ENCODE measurements at regions not wholly inside any gene's neighbourhood (a gene's known extent, or its start where the extent isn't known, plus 50 kb on each side); places are given as distances from the start of the nearest gene placed in this dataset.

DNA sequence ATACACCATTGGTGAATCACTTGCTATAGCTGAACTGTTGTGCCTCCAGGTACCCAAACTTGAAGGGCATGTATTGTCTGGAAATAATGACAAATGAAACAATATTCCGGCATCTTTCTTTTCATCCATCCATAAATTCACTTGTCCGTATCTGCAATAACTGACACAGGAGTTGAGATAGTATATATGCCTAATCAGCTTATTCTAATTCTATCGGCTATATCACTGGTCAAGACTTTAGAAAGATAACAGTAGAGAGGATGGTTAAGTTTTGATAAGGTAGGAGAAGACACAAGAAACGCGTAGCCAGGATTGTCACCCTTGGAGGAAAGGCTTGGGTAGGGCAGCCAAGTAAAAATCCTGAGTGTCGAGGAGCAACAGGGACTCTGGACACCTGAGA, 1634.6 kb upstream of the CELF4 start:
- intact Hi-C loops (cut with micrococcal nuclease): no loop called here
- Mint-ChIP-seq H3K4me3 (no peak overlapping the region), H3K27me3 (no peaks in the 10 kb centered on the region), H3K27ac (no peak overlapping the region), H3K36me3 (ENCODE audit: low read depth) (no peaks in the 10 kb centered on the region), H3K9me3 (peaks cover 8% of the 10 kb centered on the region), H3K4me1 (ENCODE audit: low read depth) (no peaks in the 10 kb centered on the region)

DNA sequence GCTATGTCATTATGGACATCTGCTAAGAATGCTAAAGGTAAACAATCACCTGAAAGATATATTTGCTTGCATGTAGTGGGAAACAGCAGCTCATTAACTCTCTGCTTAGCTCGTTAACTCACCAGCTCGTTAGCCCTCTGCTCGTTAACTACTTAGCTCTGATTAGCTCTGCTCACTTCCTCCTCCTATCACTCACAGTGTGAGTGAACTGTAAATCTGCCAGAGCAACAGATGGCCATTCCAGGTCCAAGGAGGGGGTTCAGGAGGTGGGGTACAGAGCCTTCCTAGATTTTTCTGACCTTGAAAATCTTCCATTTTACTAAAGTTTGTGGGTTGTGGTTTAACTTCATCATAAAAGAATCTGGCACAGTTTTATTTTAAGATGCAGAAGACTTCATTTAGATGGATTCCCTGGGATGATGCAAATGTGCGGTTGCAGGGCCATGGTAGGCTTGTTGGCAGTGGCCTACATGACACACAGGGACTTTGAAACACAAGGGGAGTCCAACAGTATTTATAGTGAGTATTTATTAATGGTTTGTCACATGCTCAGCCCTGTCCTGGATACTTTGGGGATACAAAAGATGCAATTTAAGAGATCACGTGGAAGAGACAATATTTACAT, 1633.7 kb upstream of the CELF4 start:
- no peaks in the 10 kb centered on the region for H3K4me1 Mint-ChIP-seq (ENCODE audit: low read depth)
- H3K36me3 Mint-ChIP-seq (ENCODE audit: low read depth): no peaks in the 10 kb centered on the region
- no peak overlapping the region for H3K27ac Mint-ChIP-seq
- H3K9me3 Mint-ChIP-seq: peaks cover 8% of the 10 kb centered on the region
- intact Hi-C loops (cut with micrococcal nuclease): no loop called here
- H3K27me3 Mint-ChIP-seq: no peaks in the 10 kb centered on the region
- no peak overlapping the region for H3K4me3 Mint-ChIP-seq

DNA sequence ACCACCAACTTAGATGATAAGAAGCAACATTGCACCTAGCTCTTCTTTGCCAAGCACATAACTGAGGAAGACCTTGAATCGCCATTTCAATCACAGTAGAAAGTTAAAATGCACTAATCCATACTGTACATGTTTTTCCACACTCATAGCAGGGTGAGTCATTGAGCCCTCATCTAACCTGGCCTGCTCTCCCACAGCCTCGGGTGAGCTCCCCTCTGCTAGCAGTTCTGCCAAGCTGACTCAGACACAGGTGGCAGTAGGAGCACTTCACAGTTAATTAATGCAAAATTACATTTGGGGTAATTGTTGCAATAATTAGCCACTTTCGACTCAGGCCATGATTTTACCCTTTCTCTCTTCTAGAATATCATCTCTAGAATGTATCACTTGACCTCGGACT, 1632.8 kb upstream of the CELF4 start:
- H3K27ac Mint-ChIP-seq: no peak overlapping the region
- intact Hi-C loops (cut with micrococcal nuclease): no loop called here
- H3K36me3 Mint-ChIP-seq (ENCODE audit: low read depth): no peaks in the 10 kb centered on the region
- peaks cover 8% of the 10 kb centered on the region for H3K9me3 Mint-ChIP-seq
- no peak overlapping the region for H3K4me3 Mint-ChIP-seq
- no peaks in the 10 kb centered on the region for H3K4me1 Mint-ChIP-seq (ENCODE audit: low read depth)
- no peaks in the 10 kb centered on the region for H3K27me3 Mint-ChIP-seq

DNA sequence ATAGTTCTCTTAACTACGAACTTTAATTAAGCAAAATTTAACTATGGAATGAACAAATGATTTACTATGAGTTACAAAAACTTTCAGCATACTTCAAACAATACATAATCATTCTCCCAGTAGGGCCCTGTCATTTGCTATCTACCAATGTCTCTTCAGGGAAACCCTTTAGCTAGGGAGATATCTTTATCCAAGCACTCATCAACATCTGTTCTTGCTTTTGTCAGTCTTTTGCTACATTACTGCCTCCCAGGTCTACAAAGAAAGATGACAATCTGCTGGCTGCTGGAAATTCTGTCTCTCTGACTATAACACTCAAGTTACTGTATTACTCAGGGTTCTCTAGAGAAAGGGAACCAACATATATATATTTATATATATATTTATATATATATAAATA, 1626.3 kb upstream of the CELF4 start:
- Mint-ChIP-seq H3K27ac (no peak overlapping the region), H3K9me3 (no peaks in the 10 kb centered on the region), H3K4me3 (no peak overlapping the region), H3K4me1 (ENCODE audit: low read depth) (no peaks in the 10 kb centered on the region), H3K36me3 (ENCODE audit: low read depth) (no peaks in the 10 kb centered on the region), H3K27me3 (no peaks in the 10 kb centered on the region)
- intact Hi-C loops (cut with micrococcal nuclease): no loop called here

DNA sequence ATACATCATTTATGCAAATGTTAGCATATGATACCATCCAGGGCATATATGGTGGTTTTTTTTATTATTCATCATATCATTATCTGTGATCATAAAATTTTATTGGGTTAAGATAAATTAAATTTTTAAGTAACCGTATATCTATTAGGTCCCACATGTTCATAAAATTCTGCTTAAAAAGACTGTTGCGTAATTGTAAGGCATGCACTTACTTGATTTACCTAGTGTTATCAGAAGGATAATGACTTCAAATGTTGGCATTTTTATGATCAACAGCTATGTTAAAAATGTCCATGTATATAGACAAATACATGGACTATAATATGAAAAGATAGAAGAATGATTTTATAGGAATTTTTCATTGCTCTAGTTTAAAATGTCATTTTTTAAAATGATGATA, 1625.5 kb upstream of the CELF4 start:
- Mint-ChIP-seq H3K27ac (no peak overlapping the region), H3K4me1 (ENCODE audit: low read depth) (no peaks in the 10 kb centered on the region), H3K27me3 (no peaks in the 10 kb centered on the region), H3K36me3 (ENCODE audit: low read depth) (no peaks in the 10 kb centered on the region), H3K4me3 (no peak overlapping the region), H3K9me3 (no peaks in the 10 kb centered on the region)
- intact Hi-C loops (cut with micrococcal nuclease): no loop called here

DNA sequence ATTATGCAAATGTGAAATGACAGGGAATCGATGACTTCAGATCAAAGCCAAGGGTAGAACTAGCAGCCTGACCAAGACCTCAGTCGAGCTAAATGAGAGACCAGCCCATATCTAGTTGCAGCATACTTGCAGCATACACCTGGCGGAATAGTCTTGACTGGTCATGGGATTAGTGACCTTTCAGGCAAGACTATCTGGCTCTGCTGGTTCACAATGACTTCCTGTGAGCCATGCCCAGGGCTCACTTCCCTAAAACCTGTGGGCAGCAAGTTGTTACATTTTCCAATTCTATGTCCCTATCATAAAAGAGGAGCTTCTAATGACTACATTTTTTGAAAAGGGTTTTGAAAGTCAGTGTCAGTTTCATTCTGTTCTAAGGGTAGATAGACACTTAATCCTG, 1624.9 kb upstream of the CELF4 start:
- no peaks in the 10 kb centered on the region for H3K9me3 Mint-ChIP-seq
- no peaks in the 10 kb centered on the region for H3K27me3 Mint-ChIP-seq
- H3K36me3 Mint-ChIP-seq (ENCODE audit: low read depth): no peaks in the 10 kb centered on the region
- H3K27ac Mint-ChIP-seq: no peak overlapping the region
- intact Hi-C loops (cut with micrococcal nuclease): no loop called here
- no peak overlapping the region for H3K4me3 Mint-ChIP-seq
- H3K4me1 Mint-ChIP-seq (ENCODE audit: low read depth): no peaks in the 10 kb centered on the region

DNA sequence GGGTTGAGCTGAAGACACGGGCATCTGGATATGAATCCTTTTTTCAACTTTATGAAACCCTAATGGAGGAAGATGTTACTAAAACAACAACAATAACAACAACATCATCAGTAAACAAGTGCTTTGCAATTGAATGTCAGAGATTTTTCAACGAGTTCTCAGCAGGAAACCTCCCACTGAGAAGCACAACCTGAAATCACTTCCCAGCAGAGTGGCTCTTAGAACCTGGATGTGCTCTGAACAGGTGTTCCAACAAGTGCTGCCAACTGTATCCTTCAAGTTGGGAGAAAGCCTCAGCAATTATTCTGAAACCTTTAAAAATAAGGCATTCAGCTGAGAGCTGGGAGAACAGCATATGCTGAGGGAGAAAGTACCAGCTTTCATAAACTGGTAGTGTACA, 1622.7 kb upstream of the CELF4 start:
- intact Hi-C loops (cut with micrococcal nuclease): no loop called here
- Mint-ChIP-seq H3K9me3 (no peaks in the 10 kb centered on the region), H3K27me3 (no peaks in the 10 kb centered on the region), H3K4me1 (ENCODE audit: low read depth) (no peaks in the 10 kb centered on the region), H3K27ac (no peak overlapping the region), H3K4me3 (no peak overlapping the region), H3K36me3 (ENCODE audit: low read depth) (no peaks in the 10 kb centered on the region)

DNA sequence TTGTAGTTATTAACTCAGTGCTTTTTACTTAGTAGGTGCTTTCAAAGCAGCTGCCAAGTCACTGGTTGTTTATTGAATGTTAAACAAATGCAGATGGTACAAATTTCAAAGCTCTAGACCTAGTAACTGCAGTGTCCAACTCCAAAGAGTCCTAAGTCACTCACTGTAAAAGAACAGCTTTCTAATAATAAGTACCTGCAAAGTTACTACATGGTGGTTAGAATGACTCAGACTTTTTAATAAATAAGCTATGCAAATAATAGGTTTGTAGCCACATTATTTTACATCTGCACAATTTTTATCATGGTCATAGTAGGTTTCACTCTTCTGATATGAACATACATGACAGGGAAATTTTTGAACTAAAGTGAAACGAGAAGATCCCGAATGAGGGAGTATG, 1620.4 kb upstream of the CELF4 start:
- Mint-ChIP-seq H3K4me1 (ENCODE audit: low read depth) (no peaks in the 10 kb centered on the region), H3K9me3 (no peaks in the 10 kb centered on the region), H3K36me3 (ENCODE audit: low read depth) (no peaks in the 10 kb centered on the region), H3K4me3 (no peak overlapping the region), H3K27ac (no peak overlapping the region), H3K27me3 (no peaks in the 10 kb centered on the region)
- intact Hi-C loops (cut with micrococcal nuclease): no loop called here

DNA sequence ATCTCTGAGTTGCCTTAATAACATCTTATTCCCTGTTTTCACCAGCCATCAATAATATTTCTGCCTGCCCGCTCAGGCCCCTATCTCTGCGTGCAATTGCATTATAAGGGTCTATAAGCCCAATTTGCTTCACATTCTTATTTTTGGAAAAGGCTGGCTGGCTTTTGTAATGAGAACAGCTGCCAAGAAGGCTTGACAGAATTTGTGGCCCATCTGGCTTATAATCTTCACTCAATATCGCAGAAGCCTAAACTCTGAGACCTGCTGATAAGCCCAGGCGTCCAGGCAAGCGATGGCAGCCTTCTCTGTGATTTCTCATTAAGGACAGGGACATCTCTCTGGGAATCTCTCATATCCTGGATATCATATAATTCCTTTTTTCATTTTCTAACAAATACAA, 1618.6 kb upstream of the CELF4 start:
- intact Hi-C loops (cut with micrococcal nuclease): no loop called here
- no peaks in the 10 kb centered on the region for H3K4me1 Mint-ChIP-seq (ENCODE audit: low read depth)
- no peaks in the 10 kb centered on the region for H3K27me3 Mint-ChIP-seq
- no peaks in the 10 kb centered on the region for H3K36me3 Mint-ChIP-seq (ENCODE audit: low read depth)
- no peak overlapping the region for H3K27ac Mint-ChIP-seq
- H3K9me3 Mint-ChIP-seq: no peaks in the 10 kb centered on the region
- no peak overlapping the region for H3K4me3 Mint-ChIP-seq

DNA sequence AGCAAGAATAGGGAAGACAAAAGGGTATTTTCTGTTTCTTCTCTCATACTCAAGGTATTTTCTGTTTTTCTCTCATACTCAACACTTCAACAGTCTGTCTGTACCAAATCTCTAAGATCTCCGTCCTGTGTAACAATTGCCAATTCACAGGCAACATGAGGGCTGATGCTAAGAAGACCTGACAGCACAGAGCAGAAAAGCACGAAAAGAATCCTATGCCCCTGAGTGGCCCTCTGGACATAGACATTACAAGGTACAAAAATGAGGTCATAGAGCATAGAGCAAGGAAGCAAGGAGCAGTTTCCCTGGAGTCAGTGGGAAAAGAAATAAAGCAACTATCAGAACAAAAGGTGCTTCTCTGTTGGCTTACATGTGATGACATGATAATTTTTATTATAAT, 1612.6 kb upstream of the CELF4 start:
- Mint-ChIP-seq H3K27ac (no peak overlapping the region), H3K36me3 (ENCODE audit: low read depth) (no peaks in the 10 kb centered on the region), H3K27me3 (no peaks in the 10 kb centered on the region), H3K4me1 (ENCODE audit: low read depth) (no peaks in the 10 kb centered on the region), H3K4me3 (no peak overlapping the region), H3K9me3 (no peaks in the 10 kb centered on the region)
- intact Hi-C loops (cut with micrococcal nuclease): no loop called here

DNA sequence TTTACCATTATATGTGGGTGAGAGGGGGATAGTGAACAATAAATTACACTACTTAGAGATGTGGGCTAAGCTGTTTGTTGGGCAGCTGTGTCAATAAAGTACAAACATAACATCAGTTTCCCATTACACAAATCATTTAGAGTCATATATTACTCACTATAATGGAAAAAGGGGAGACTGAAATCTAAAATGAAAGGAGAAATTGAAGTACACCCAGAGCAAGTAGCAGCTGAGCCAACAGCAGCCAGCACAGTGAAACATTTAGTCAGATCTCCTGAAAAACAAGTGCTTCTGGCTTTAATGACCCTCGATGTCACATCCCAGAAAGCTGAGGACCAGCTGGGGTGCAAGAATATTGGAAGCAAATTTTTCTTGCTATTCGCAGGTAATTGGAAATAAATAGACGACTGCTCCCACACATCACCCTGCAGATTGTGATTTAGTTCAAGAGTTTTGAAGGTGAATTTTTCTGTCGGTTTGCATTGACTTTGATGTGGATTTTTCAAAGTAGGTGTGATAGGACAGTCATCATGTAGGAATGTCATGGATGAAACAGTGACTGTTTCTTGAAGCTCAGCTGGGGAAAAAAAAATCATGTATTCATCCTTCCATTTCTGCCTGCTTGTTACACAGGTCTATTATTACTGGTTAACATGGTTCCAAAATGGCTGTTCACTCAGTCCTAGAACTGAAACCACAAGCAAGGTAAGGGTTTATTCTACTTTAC, 1607.3 kb upstream of the CELF4 start:
- no peak overlapping the region for H3K27ac Mint-ChIP-seq
- H3K4me1 Mint-ChIP-seq (ENCODE audit: low read depth): no peaks in the 10 kb centered on the region
- H3K4me3 Mint-ChIP-seq: no peak overlapping the region
- H3K27me3 Mint-ChIP-seq: no peaks in the 10 kb centered on the region
- no peaks in the 10 kb centered on the region for H3K9me3 Mint-ChIP-seq
- H3K36me3 Mint-ChIP-seq (ENCODE audit: low read depth): no peaks in the 10 kb centered on the region
- intact Hi-C loops (cut with micrococcal nuclease): no loop called here

DNA sequence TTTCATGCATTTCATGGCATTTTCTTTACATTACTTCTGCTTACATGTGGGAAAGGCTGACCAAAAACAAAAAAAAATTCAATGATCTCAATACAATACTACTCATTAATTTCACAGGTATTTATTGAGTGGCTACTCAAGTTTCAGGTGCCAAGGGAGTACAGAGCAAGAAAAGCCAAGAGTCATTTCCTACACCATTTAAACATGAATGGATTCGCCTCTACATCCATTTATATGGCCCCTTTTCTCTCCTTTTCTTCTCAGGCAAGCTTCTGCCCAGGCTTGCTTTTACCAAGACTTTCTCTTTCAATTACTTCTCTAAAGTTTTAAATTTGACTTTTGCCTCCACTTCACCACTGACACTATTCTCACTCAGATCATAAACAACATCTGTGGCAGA, 1603.1 kb upstream of the CELF4 start:
- intact Hi-C loops (cut with micrococcal nuclease): no loop called here
- no peaks in the 10 kb centered on the region for H3K27me3 Mint-ChIP-seq
- no peaks in the 10 kb centered on the region for H3K4me1 Mint-ChIP-seq (ENCODE audit: low read depth)
- no peaks in the 10 kb centered on the region for H3K9me3 Mint-ChIP-seq
- H3K36me3 Mint-ChIP-seq (ENCODE audit: low read depth): no peaks in the 10 kb centered on the region
- H3K4me3 Mint-ChIP-seq: no peak overlapping the region
- H3K27ac Mint-ChIP-seq: no peak overlapping the region

DNA sequence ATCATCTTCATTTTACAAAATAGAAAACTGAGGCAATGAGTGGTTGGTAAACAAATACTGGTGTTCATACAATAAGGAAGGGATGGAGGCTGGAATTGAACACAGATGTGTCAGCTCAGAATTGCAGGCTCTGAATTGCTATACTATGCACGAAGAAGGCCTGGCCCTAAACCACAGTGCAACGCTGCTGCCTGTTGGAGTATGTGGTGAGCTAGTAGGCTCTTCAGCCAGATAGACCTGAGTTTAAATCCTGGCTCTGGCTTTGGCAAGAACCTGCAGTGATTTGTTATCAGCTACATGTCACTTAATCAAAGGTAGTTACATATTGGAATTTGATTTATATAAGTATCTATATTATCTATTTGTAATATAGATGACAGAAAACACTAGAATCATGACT, 1602.4 kb upstream of the CELF4 start:
- H3K9me3 Mint-ChIP-seq: no peaks in the 10 kb centered on the region
- no peaks in the 10 kb centered on the region for H3K27me3 Mint-ChIP-seq
- no peak overlapping the region for H3K4me3 Mint-ChIP-seq
- no peaks in the 10 kb centered on the region for H3K36me3 Mint-ChIP-seq (ENCODE audit: low read depth)
- intact Hi-C loops (cut with micrococcal nuclease): no loop called here
- no peaks in the 10 kb centered on the region for H3K4me1 Mint-ChIP-seq (ENCODE audit: low read depth)
- H3K27ac Mint-ChIP-seq: no peak overlapping the region

DNA sequence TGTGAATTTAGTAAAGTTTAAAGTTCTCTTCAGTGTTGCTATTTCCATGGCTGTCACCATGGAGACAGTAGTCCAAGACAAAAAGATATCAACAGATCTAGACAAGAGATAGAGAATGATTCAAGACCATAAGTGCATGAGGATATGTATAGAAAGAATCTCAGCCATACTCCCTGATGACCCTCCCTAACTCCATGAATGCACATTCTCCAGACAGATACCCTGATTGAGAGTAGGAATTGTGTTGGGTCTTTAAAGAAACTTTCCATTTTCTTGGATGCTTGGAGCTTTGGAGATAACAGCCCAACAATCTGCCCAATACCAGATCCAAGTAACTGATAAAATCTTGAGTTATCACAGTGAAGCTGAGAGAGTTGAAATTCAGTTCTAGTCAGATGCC, 1601.2 kb upstream of the CELF4 start:
- H3K27me3 Mint-ChIP-seq: no peaks in the 10 kb centered on the region
- H3K4me3 Mint-ChIP-seq: no peak overlapping the region
- H3K4me1 Mint-ChIP-seq (ENCODE audit: low read depth): no peaks in the 10 kb centered on the region
- intact Hi-C loops (cut with micrococcal nuclease): no loop called here
- no peaks in the 10 kb centered on the region for H3K9me3 Mint-ChIP-seq
- no peaks in the 10 kb centered on the region for H3K36me3 Mint-ChIP-seq (ENCODE audit: low read depth)
- H3K27ac Mint-ChIP-seq: no peak overlapping the region

Measured in dendritic cell treated with granulocyte-macrophage colony-stimulating factor and Interleukin-4, amounts not matched to agents 40 ng/mL and 50 ng/mL, for 4 days (primary cell).